ENCODE measurements at regions not wholly inside any gene's neighbourhood (a gene's known extent, or its start where the extent isn't known, plus 50 kb on each side); places are given as distances from the start of the nearest gene placed in this dataset.

DNA sequence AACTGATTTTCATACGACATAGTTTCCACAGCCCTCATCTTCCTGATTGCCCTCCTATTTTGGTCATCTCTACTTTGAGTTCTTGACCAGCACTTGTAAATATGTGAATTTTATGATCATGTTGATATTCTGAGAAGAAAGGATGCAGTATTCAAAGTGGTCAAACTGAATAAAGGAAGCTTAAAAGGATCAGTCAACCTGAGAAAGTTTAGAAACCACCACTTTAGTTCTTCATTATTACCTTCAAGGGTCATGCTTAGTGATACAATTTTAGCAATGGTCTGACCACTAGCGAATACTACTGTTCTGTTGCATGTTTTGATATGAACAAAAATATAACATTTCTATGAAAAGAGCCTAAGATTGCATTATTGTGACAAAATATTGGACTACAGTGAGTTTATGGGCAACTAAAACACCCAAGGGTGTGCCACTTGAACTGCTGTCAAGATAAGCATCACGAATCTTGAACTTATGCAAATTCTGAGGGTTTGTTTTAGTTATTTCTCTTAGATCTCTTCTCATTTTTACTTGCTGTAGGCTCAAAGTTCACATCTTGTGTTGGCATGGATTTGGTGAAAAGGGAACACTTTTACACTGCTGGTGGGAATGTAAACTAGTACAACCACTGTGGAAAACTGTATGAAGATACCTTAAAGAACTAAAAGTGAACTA lies 247.7 kb downstream of the IPMK start:
- ATAC-seq (no peak), DNase-seq (ENCODE audit: low spot score) (no peak)
- intact Hi-C loops (cut with DNase I): no loop called here

DNA sequence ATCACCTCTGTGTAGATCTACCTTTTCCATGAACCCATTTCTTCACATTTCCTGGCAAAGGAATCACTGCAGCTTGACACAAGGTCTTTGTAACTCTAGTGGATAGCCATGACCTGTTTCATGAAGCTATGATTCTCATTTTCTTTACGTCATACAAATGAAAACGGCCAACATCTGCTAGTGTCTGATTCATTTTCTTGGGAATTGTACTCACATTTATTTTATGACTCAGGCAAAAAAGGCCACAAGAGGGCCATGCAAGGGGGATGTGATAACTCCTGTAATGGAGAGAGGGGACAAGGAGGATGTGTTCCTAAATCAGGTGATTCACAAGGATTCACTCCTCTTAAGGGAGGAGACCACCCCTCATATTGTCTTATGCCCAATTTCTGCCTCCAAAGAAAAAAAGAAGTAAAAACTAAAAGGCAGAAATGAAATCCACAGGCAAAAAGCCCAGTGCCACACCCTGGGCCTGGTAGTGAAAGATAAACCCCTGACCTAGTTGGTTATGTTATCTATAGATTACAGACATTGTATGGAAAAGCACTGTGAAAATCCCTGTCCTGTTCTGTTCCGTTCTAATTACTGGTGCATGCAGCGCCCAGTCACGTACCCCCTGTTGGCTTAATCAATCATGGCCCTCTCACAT lies 249.9 kb downstream of the IPMK start:
- intact Hi-C loops (cut with DNase I): no loop called here
- ATAC-seq (no peak), DNase-seq (ENCODE audit: low spot score) (no peak)

DNA sequence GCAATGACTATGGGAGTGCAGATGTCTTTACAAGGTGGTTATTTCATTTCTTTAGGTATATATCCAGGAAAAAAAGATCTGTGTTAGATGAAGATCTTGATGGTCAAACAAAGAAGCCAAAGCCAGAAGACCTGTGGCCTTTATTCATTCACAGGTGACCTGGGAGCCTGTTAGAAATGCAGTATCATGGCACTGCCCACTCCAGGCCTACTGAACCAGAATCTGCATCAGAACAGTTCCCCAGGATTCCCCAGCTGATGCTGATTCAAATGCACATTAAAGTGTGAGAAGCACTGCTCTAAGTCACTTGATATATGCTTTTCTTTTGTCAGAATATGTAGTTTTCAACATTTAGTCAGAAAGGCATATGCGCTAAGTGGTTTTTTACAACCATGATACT lies 251.1 kb downstream of the IPMK start:
- intact Hi-C loops (cut with DNase I): no loop called here
- ATAC-seq: no peak
- no peak for DNase-seq (ENCODE audit: low spot score)

DNA sequence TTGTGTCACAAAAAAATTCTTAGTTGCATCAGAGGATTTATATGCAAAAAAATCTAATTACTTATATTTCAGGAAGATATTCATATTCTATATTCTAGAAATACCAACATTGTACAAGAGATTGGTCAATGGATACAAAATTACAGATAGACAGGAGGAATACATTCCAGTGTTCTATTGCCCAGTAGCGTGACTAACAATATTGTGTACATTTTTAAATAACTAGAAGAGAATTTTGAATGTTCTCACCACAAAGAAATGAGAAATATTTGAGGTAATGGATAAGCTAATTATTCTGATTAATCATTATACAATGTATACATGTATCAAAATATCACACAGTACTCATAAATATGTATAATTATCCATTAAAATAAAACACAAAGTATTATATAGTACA lies 253.3 kb downstream of the IPMK start:
- DNase-seq (ENCODE audit: low spot score) (no peak), ATAC-seq (no peak)
- intact Hi-C loops (cut with DNase I): no loop called here

DNA sequence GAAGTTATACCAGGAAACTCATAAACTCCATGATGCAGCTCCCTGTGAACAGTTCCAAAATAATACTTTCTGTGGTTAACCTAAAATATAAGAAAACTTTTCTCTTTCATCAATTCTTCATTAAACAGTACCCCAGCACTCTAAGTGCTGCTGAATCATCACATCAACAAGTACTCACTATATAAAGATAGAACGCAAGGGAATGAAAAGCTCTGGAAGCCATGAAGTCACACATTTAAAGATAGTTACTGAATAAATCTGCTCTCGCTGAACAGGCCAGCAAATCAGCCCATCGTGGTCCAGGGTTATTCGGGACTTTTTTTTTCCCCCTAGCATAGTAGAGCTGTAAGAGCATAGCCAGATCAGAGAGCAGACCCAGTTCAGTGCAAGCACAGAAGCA lies 254.3 kb downstream of the IPMK start:
- no peak for DNase-seq (ENCODE audit: low spot score)
- intact Hi-C loops (cut with DNase I): no loop called here
- no peak for ATAC-seq

DNA sequence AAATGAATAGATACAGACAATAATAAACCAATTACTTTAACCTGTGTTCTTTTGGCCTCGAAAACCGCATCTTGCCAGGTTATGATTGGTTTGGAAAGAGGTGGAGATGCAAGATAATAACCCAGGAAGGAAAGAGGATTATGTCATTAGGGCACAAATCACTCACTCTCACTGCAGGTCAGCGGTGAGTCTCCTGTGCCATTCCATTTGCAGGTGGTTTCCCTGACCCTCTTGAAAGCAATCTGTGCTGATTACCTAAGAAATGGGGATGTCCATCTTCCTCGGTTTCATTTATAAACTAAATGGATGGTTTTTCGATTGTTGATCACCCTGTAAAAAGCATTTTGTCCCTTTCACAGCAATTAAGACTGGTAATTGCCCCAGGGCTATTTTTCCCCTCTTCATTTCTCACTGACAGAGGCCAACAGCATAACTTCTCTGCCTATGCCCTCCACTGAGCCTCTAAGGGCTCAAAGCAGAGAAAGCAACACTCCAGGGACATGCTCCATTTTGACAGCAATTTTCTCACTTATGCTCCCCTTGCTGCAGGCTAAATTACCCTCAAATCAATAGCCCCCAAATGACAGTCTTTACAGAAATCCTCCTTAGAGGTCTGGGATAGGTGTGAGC lies 257.5 kb downstream of the IPMK start:
- DNase-seq (ENCODE audit: low spot score) (no peak), ATAC-seq (no peak)
- intact Hi-C loops (cut with DNase I): no loop called here

DNA sequence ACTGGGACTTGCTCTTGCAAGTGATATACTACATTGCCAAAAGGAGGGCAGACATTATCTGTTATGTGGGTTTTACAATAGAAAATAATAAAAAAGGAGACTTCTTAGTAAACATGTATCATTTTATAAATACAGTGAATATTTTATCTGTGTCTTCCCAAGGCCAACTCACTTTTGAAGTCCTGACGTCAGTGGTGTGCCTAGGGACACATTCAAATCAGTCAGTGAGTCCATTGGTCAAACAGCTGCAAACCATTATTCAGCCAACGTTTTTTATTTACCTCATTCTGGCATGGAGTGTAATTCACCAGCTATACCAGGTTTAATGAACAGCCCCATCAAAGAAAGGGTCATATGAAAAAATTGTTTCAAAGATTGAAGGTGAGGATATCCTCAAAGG lies 263.7 kb downstream of the IPMK start:
- intact Hi-C loops (cut with DNase I): loop anchor here (10.0 kb wide), 1 partner anchor 1569 kb away; no protein-coding TSS in a partner anchor
- DNase-seq (ENCODE audit: low spot score) (no peak), ATAC-seq (no peak)

DNA sequence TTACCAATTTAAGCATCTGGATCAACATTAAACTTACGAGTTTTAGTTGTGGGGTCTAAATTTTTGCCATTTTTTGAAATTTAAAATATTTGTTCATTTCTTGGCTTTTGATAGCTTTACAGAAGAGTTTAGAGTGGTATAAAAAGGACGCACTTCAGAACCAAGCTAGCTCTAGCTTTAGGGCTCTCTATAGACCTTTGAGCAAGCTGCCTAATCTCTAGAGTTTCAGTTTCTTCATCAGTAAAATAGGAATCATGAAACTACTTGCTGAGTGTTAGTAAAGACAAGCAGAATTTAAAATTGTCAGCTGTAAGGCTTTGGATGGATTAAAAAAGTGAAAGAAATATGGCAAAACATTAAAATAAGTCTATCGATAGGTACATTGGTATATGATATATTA lies 266.5 kb downstream of the IPMK start:
- intact Hi-C loops (cut with DNase I): loop anchor here (10.0 kb wide), 1 partner anchor 1566 kb away; no protein-coding TSS in a partner anchor
- ATAC-seq (no peak), DNase-seq (ENCODE audit: low spot score) (no peak)

DNA sequence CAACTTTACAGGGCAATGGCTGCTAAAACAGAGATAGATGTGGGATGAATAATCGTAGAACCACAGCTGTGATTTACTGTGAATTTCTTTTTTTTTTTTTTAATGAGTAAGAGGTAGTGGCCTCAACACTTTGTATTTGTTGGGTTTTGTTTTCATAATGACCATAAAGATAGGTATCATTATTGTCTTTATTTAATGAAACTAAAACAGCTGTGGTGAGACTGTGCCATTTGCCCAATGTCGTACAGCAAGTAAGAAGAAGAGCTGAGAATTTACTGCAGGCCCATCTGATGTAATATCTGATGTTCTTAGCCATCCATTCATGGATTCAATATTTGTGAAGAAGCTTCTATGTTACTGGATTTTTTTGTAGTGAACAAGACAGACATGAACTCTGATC lies 271.2 kb downstream of the IPMK start:
- ATAC-seq (no peak), DNase-seq (ENCODE audit: low spot score) (no peak)
- intact Hi-C loops (cut with DNase I): no loop called here

DNA sequence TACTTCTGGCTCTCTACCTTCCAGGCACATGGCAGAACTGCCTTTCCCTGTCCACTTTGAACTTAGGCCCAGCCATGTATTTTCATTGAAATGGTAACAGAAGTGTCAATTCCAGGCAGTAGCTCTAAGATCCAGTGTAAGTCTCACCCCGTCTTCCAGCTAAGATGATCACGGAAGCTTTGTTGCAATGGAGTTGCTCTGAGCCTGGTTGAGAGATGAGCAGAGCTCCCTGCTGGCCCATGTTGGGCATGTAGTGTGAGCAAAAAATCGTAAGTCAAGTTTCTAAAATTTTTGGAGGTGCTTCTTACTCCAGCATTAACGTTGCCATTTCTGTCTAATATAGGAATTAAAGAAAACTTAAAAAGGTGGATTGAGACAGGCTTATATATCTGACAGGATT lies 274.4 kb downstream of the IPMK start:
- DNase-seq (ENCODE audit: low spot score): no peak
- intact Hi-C loops (cut with DNase I): no loop called here
- ATAC-seq: no peak

DNA sequence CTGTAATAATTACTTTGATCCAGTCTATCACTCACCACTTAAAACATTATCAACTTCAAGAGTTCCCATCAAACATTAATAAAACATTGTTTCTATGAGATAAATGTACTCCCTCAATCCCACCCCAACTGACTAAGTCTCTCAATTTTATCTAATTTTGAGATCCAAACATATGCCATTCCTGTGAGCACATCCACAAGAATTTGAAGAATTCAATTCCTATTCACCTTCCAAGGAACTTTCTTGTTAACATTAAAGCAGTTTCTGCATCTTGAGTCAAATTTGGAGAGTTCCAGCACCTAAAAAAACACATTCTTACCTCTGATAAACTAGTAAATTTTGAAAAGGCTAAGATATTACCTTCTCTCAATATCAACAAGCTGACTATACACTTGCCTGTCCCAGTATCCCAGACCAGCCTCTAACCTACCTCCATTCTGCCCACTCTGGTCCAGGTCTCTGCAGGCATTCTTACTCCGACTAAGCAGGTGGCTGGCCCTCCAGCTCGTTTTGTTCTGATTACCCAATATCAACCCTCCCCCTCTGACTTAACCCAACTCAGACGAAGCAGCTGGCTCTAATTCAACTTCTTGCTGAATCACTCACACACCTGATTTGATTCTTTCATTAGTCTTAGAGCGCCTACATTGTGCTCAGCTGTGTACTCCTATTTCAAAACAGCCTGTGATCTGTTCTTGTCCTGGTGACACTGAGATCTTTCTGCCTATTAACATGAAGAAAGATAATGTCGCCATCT lies 275.2 kb downstream of the IPMK start:
- ATAC-seq (no peak), DNase-seq (ENCODE audit: low spot score) (no peak)
- intact Hi-C loops (cut with DNase I): no loop called here

DNA sequence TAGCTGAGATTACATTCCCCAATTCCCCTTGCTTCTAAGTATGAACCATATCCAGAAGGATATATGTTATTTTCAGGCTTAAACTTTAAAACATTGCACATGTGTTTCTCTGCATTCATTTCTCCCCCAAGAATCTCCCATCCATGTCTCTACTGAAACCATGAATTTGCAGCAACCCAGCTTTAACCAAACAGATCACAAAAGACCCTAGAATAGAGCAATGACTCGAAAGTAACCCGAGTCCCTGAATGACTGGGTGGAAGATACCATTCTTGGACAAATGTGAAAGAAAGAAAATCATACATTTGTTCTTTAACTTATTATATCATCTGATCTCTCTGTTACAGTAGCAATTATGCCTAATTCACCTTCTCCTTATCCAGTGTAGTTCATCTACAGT lies 278.7 kb downstream of the IPMK start:
- DNase-seq (ENCODE audit: low spot score): no peak
- intact Hi-C loops (cut with DNase I): no loop called here
- ATAC-seq: no peak

DNA sequence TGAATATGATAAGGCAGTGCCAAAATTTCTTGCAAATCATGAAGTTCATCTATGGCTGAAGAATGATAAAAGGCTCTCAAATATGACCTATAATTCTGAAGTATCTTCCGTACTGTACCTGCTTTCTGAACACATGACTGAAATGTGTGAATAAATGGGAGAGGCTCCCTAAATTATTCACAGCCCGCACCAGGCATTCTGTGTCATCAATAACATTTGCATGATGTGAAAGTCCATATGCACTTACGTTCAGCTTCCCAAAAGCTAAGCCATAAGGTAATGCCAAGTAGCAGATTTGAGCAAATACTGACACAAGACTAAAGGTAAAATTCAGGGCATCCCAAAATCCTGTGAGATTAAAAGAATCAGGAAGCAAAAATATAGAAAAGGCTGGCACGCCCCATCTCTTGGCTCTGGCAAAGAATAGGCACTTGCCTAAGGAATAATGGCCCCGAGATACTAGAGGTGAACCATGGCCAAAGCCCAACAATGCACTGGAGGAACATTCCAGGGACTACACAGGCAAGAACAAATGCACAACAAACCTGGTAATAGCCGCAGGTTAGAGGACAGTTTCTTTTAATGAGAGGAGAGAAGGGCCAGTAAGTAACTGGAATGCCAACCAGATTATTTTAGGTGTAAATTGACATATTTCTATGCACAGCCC lies 280.5 kb downstream of the IPMK start:
- DNase-seq (ENCODE audit: low spot score) (no peak), ATAC-seq (no peak)
- intact Hi-C loops (cut with DNase I): no loop called here

DNA sequence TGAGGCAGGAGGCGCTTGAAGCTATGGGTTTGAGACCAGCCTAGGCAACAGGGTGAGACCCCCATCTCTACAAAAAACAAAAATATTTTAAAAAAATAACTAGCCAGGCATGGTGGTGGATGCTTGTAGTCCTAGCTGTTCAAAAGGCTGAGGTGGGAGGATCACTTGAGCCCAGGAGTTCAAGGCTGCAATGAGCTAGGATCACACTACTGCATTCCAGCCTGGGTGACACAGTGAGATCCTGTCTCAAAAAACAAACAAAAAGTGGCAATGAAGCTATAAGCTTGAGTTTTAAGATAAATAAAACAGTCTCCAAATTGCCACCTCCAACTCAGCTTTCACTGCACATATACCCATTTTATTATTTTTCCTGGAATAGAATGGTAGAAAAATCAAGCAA lies 281.3 kb downstream of the IPMK start:
- DNase-seq (ENCODE audit: low spot score) (no peak), ATAC-seq (no peak)
- intact Hi-C loops (cut with DNase I): no loop called here

DNA sequence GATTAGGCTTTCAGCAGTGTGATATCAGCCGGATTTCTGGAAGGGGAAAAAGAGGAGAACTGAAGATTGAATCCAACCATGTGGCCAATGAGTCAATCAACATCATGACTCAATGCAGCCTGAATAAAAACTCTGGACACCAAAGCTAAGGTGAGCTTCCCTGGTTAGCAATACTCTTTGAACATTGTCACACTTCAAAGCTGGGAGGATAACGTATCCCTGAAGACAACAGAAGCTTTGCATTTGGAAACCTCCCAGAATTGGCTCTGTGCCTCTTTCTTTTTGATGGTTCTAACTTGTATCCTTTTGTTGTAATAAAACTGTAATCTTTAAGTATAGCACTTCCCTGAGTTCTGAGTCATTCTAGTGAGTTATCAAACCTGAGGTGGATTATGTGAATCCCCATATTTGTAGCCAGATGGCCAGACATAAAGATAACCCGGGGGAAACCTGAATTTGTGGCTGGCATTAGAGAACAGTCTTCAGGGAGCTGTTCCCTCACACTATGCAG lies 284.4 kb downstream of the IPMK start:
- intact Hi-C loops (cut with DNase I): no loop called here
- DNase-seq (ENCODE audit: low spot score) (no peak), ATAC-seq (no peak)

DNA sequence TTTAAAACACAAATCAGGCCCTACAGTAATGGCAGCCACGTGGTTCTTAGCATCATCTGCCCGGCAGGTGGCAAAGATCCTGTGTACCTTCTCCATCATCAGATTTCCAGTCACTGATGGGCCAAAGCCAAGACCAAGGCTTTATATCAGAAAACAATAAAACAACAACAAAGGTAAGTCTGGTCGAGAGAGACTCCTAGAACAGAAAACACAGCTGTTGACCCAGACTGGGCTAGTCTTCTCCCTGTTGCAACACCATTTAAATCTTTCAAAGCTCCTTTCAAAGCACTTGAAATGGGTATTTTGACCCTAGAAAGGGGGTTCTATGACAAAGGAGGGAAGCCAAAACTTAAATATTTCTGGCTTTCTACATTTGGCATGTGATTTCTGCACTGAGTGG lies 285.6 kb downstream of the IPMK start:
- intact Hi-C loops (cut with DNase I): no loop called here
- ATAC-seq (no peak), DNase-seq (ENCODE audit: low spot score) (no peak)

DNA sequence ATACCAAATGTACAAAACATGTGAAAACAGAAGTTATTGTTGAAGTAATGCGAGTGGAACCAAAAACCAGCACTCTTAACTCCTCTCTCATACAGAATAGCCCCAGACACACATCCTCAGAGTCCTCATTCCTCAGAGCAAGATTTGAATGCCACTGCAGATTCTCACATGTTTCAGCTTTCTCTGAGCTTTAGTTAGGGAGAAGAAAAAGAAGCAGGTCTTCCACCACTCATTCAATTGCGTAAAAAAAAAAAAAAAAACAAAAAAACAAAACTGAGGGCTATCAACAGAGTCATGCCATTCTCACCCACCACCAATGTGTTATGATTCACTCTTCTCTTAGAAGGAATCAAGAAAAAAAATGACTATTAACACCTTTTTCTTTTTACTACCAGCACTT lies 287.7 kb downstream of the IPMK start:
- DNase-seq (ENCODE audit: low spot score) (no peak), ATAC-seq (no peak)
- intact Hi-C loops (cut with DNase I): no loop called here

DNA sequence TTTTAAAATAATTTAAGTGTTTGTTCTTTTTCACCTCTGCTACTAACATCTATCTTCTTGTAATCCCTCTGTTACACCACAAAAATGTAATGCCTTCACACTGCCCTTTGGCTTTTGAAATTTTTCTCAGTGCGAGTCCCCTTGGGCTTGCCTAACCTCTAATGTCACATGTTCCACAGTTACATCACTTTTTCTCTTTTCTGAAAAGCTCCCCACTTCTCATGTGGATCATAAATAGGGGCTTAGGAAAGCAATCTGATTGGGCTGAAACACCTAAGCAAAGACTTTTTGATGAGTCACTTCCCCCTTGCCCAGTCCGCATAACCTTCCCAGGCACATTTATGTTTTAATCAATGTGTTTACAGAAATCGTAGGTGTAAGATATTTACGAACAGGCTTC lies 288.2 kb downstream of the IPMK start:
- ATAC-seq (no peak), DNase-seq (ENCODE audit: low spot score) (no peak)
- intact Hi-C loops (cut with DNase I): no loop called here

DNA sequence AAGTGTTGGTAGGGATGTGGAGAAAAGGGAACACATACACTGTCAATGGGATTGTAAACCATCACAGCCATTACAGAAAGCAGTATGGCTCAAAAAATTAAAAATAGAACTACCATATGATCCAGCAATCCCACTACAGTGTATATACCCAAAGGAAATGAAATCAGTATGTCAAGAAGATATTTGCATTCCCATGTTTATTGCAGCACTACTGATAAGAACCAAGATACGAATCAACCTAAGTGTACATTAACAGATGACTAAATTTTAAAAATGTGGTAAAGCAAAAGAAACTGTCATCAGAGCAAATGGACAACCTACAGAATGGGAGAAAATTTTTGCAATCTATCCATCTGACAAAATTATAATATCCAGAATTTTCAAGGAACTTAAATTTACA lies 290.4 kb downstream of the IPMK start:
- no peak for DNase-seq (ENCODE audit: low spot score)

More for the DNA sequence above, 290.4 kb downstream of the IPMK start:
- no peak for ATAC-seq
- intact Hi-C loops (cut with DNase I): no loop called here
